H1 (cell line): ENCODE measurements at regions not wholly inside any gene's neighbourhood (a gene's known extent, or its start where the extent isn't known, plus 50 kb on each side); places are given as distances from the start of the nearest gene placed in this dataset.

Experiments used
- CTCF ChIA-PET: fragments of 300-600 bp; sonication (Branson Sonifier 250); formaldehyde crosslinking; loops from one replicate; lab custom pipeline; 2021; ENCODE audit not compliant: partially characterized antibody; lab: Charles Lee
- POLR2A ChIA-PET: fragments of 300-600 bp; sonication (Branson Sonifier 250); formaldehyde crosslinking; loops from one replicate; lab custom pipeline; 2021; ENCODE audit warnings: inconsistent platforms; ENCODE audit not compliant: partially characterized antibody; lab: Charles Lee
- DNase-seq, 2 experiments: peaks; one replicate each; pipeline versions ENCODE4 v3.0.0 to v3.0.0-alpha.2; 2010 to 2022; ENCODE audit warnings: low spot score in 2 of 2, low read depth in 1 of 2, mixed read lengths in 1 of 2
- FAIRE-seq: peaks from 2 replicates; lab custom pipeline; 2011; peaks lifted over from hg19 to GRCh38; lab: Jason Lieb, UNC
- H2AFZ ChIP-seq: 2 replicates; pipeline ENCODE4 v1.8.1; 2012; ENCODE audit warnings: low read length, inconsistent platforms
- H2AK5ac ChIP-seq: 2 replicates; pipeline ENCODE4 v1.6.1; 2013; ENCODE audit warnings: low read depth, low read length
- H2BK120ac ChIP-seq: replicated peaks from 2 replicates; pipeline ENCODE3; 2013; ENCODE audit warnings: low read depth, low read length, inconsistent platforms
- H2BK12ac ChIP-seq: 2 replicates; pipeline ENCODE4 v1.6.1; 2013; ENCODE audit warnings: low read depth, low read length
- H2BK15ac ChIP-seq: 2 replicates; pipeline ENCODE4 v1.6.1; 2013; ENCODE audit warnings: low read length
- H2BK20ac ChIP-seq: 2 replicates; pipeline ENCODE4 v1.6.1; 2013; ENCODE audit warnings: low read length
- H2BK5ac ChIP-seq: 2 replicates; pipeline ENCODE4 v1.6.1; 2013; ENCODE audit warnings: low read depth, low read length
- H3K14ac ChIP-seq: 2 replicates; pipeline ENCODE4 v1.6.1; 2013; ENCODE audit warnings: inconsistent platforms; ENCODE audit not compliant: insufficient read length
- H3K18ac ChIP-seq: 2 replicates; pipeline ENCODE4 v1.6.1; 2013; ENCODE audit warnings: low read length; ENCODE audit errors: extremely low read depth
- H3K23ac ChIP-seq: 2 replicates; pipeline ENCODE4 v1.6.1; 2013; ENCODE audit warnings: inconsistent platforms; ENCODE audit not compliant: insufficient read length
- H3K23me2 ChIP-seq: 2 replicates; pipeline ENCODE4 v1.6.1; 2013; ENCODE audit warnings: low read depth, low read length
- H3K27ac ChIP-seq: 2 replicates; pipeline ENCODE4 v1.6.1; 2011; ENCODE audit warnings: low read depth, low read length, inconsistent platforms
- H3K27me3 ChIP-seq, 4 experiments: replicated peaks in 1 of 4; 1 replicate in 1 of 4; 2 replicates in 3 of 4; pipeline versions ENCODE4 v1.6.1 to v1.8.1; 2011 to 2013; ENCODE audit warnings: low read length in 3 of 4, mild to moderate bottlenecking in 3 of 4, inconsistent platforms in 2 of 4, mixed read lengths in 2 of 4, moderate library complexity in 1 of 4; ENCODE audit not compliant: control insufficient read depth in 3 of 4, insufficient read depth in 3 of 4; ENCODE audit errors: extremely low read depth in 1 of 4
- H3K36me3 ChIP-seq, 4 experiments: 2 replicates each; pipeline versions ENCODE4 v1.6.1 to v1.8.1; 2011 to 2013; ENCODE audit warnings: mild to moderate bottlenecking in 4 of 4, low read length in 3 of 4, moderate library complexity in 2 of 4, control low read depth in 1 of 4, inconsistent platforms in 1 of 4; ENCODE audit not compliant: insufficient read depth in 4 of 4, control insufficient read depth in 2 of 4
- H3K4ac ChIP-seq: replicated peaks from 2 replicates; pipeline ENCODE3; 2013; ENCODE audit warnings: low read length, low read depth, mixed read lengths, inconsistent platforms; ENCODE audit not compliant: insufficient read length
- H3K4me1 ChIP-seq, 4 experiments: replicated peaks in 1 of 4; 1 replicate in 1 of 4; 2 replicates in 3 of 4; pipeline versions ENCODE4 v1.6.1 to v1.8.1; 2011 to 2013; ENCODE audit warnings: low read length in 3 of 4, inconsistent platforms in 2 of 4, mixed read lengths in 1 of 4; ENCODE audit not compliant: insufficient read depth in 4 of 4, control insufficient read depth in 3 of 4
- H3K4me2 ChIP-seq, 2 experiments: 2 replicates each; pipeline versions ENCODE4 v1.6.1 to v1.8.1; 2011 to 2013; ENCODE audit warnings: low read depth in 2 of 2, low read length in 2 of 2, control low read depth in 1 of 2, inconsistent platforms in 1 of 2, mild to moderate bottlenecking in 1 of 2; ENCODE audit not compliant: insufficient read depth in 1 of 2
- H3K4me3 ChIP-seq, 4 experiments: fragments of 200-600, 300-600 bp in 1 of 4; sonication (generic), shearing (Covaris generic), sonication (Bioruptor Twin) in 1 of 4; 2 replicates each; pipeline versions ENCODE4 v1.5.1 to v1.8.1; 2011 to 2016; ENCODE audit warnings: low read length in 4 of 4, low read depth in 3 of 4, control low read depth in 2 of 4, inconsistent platforms in 2 of 4, mild to moderate bottlenecking in 2 of 4, mixed read lengths in 1 of 4, moderate library complexity in 1 of 4; ENCODE audit not compliant: insufficient read depth in 2 of 4; ENCODE audit errors: extremely low read depth in 1 of 4
- H3K56ac ChIP-seq: replicated peaks from 2 replicates; pipeline ENCODE3; 2013; ENCODE audit warnings: low read depth, mild to moderate bottlenecking, mixed read lengths, low read length, inconsistent platforms; ENCODE audit not compliant: insufficient read length
- H3K79me1 ChIP-seq: 2 replicates; pipeline ENCODE4 v1.6.1; 2013; ENCODE audit warnings: low read depth, low read length, control low read depth
- H3K79me2 ChIP-seq, 2 experiments: 2 replicates each; pipeline versions ENCODE4 v1.6.1 to v1.8.1; 2012 to 2013; ENCODE audit warnings: low read length in 2 of 2, mild to moderate bottlenecking in 2 of 2, inconsistent platforms in 1 of 2; ENCODE audit not compliant: insufficient read depth in 2 of 2, control insufficient read depth in 1 of 2
- H3K9ac ChIP-seq, 4 experiments: replicated peaks in 1 of 4; 1 replicate in 1 of 4; 2 replicates in 3 of 4; pipeline versions ENCODE4 v1.6.1 to v1.8.1; 2011 to 2013; ENCODE audit warnings: low read depth in 3 of 4, low read length in 3 of 4, control low read depth in 2 of 4, mild to moderate bottlenecking in 2 of 4, moderate library complexity in 2 of 4, inconsistent platforms in 1 of 4; ENCODE audit errors: extremely low read depth in 1 of 4
- H3K9me3 ChIP-seq, 2 experiments: 2 replicates each; pipeline versions ENCODE4 v1.6.1 to v1.8.1; 2012 to 2013; ENCODE audit warnings: mild to moderate bottlenecking in 2 of 2, moderate library complexity in 2 of 2, control low read depth in 1 of 2, inconsistent platforms in 1 of 2, low read depth in 1 of 2, low read length in 1 of 2, mixed read lengths in 1 of 2; ENCODE audit not compliant: insufficient read depth in 2 of 2
- H4K20me1 ChIP-seq, 2 experiments: replicated peaks in 1 of 2; 2 replicates each; pipeline versions ENCODE3 to v1.8.1; 2011 to 2013; ENCODE audit warnings: inconsistent platforms in 2 of 2, low read length in 2 of 2, mild to moderate bottlenecking in 1 of 2; ENCODE audit not compliant: insufficient read depth in 2 of 2, control insufficient read depth in 1 of 2
- H4K5ac ChIP-seq: 2 replicates; pipeline ENCODE4 v1.6.1; 2013; ENCODE audit warnings: low read length, low read depth, mixed read lengths, inconsistent platforms; ENCODE audit not compliant: insufficient read length
- H4K8ac ChIP-seq: 2 replicates; pipeline ENCODE4 v1.8.0; 2013; ENCODE audit warnings: mild to moderate bottlenecking, moderate library complexity, low read length, inconsistent platforms; ENCODE audit not compliant: insufficient read depth; ENCODE audit errors: extremely low read depth
- H4K91ac ChIP-seq: replicated peaks from 2 replicates; pipeline ENCODE3; 2013; ENCODE audit warnings: low read length, mixed read lengths, inconsistent platforms; ENCODE audit not compliant: insufficient read length
- WGBS, 2 experiments: shearing (Covaris generic) in 1 of 2; methylation state at CpG; one replicate each; pipeline versions ENCODE4 v1.1.6 to v1.1.7; 2013 to 2015; ENCODE audit warnings: low lambda C conversion rate in 2 of 2, mixed read lengths in 2 of 2, inconsistent platforms in 1 of 2, low coverage in 1 of 2, missing lambda C conversion rate in 1 of 2; ENCODE audit not compliant: insufficient replicate concordance in 2 of 2, insufficient coverage in 1 of 2, insufficient read length in 1 of 2; ENCODE audit errors: extremely low coverage in 1 of 2, missing lambda C conversion rate in 1 of 2; 5-methylcytosine and 5-hydroxymethylcytosine counted together
- TF ChIP-seq, protein P1 (sequence below): fragments of 300-600 bp; sonication (generic); IDR thresholded peaks from 2 replicates; pipeline ENCODE4 v1.7.1; 2012; ENCODE audit warnings: low read length, moderate library complexity, mild to moderate bottlenecking, inconsistent platforms; ENCODE audit not compliant: insufficient replicate concordance

DNA sequence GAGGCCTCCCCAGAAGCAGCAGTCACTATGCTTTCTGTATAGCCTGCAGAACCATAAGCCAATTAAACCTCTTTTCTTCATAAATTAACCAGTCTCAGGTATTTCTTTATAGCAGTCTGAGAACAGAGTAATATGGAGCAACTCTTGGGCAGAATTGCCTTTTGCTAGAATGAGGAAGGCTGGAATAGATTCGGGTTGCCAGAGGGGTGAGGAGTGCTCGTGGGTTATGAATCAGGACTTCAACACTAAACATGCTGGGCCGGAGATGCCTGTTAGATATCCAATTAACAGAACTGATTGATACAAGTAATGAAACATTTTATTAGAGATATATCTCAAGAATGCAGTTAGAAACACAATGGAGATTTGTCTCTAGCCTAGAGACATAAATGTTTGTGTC is 140.9 kb upstream of the MAP3K1 start:
- Histone ChIP-seq H2AK5ac (no peak overlapping the region), H3K23ac (no peak overlapping the region), H2BK12ac (no peak overlapping the region), H3K9me3 (no peaks in the 10 kb centered on the region), H3K4me1 (peaks cover 8 to 14% (median 11%) of the 10 kb centered on the region in 4 experiments), H3K79me1 (no peaks in the 10 kb centered on the region), H2BK20ac (no peak overlapping the region), H2BK5ac (no peak overlapping the region), H3K79me2 (no peaks in the 10 kb centered on the region), H3K27me3 (peaks cover 0 to 6% (median 0%) of the 10 kb centered on the region in 4 experiments; a peak in 2 of 7 replicates), H2BK15ac (no peak overlapping the region), H3K14ac (no peak overlapping the region), H4K5ac (no peak overlapping the region), H3K4ac (no peak overlapping the region), H3K56ac (no peak overlapping the region), H2BK120ac (no peak overlapping the region), H4K20me1 (no peaks in the 10 kb centered on the region), H3K9ac (no peak overlapping the region), H3K27ac (no peak overlapping the region), H2AFZ (no peak overlapping the region), H3K18ac (no peak overlapping the region), H3K4me2 (no peak overlapping the region), H3K4me3 (no peak overlapping the region), H4K8ac (no peak overlapping the region), H3K36me3 (no peaks in the 10 kb centered on the region), H4K91ac (no peak overlapping the region), H3K23me2 (no peaks in the 10 kb centered on the region)
- ChIA-PET CTCF (no interaction called here), POLR2A (no interaction called here)
- WGBS, 2 experiments, result 89% methylated on average over 3 of the region's 3 CpGs; no CpG with 5 or more reads in 1 of the 2 experiments
- no peak for FAIRE-seq
- DNase-seq, result no peak
- TF ChIP-seq, protein P1, sequence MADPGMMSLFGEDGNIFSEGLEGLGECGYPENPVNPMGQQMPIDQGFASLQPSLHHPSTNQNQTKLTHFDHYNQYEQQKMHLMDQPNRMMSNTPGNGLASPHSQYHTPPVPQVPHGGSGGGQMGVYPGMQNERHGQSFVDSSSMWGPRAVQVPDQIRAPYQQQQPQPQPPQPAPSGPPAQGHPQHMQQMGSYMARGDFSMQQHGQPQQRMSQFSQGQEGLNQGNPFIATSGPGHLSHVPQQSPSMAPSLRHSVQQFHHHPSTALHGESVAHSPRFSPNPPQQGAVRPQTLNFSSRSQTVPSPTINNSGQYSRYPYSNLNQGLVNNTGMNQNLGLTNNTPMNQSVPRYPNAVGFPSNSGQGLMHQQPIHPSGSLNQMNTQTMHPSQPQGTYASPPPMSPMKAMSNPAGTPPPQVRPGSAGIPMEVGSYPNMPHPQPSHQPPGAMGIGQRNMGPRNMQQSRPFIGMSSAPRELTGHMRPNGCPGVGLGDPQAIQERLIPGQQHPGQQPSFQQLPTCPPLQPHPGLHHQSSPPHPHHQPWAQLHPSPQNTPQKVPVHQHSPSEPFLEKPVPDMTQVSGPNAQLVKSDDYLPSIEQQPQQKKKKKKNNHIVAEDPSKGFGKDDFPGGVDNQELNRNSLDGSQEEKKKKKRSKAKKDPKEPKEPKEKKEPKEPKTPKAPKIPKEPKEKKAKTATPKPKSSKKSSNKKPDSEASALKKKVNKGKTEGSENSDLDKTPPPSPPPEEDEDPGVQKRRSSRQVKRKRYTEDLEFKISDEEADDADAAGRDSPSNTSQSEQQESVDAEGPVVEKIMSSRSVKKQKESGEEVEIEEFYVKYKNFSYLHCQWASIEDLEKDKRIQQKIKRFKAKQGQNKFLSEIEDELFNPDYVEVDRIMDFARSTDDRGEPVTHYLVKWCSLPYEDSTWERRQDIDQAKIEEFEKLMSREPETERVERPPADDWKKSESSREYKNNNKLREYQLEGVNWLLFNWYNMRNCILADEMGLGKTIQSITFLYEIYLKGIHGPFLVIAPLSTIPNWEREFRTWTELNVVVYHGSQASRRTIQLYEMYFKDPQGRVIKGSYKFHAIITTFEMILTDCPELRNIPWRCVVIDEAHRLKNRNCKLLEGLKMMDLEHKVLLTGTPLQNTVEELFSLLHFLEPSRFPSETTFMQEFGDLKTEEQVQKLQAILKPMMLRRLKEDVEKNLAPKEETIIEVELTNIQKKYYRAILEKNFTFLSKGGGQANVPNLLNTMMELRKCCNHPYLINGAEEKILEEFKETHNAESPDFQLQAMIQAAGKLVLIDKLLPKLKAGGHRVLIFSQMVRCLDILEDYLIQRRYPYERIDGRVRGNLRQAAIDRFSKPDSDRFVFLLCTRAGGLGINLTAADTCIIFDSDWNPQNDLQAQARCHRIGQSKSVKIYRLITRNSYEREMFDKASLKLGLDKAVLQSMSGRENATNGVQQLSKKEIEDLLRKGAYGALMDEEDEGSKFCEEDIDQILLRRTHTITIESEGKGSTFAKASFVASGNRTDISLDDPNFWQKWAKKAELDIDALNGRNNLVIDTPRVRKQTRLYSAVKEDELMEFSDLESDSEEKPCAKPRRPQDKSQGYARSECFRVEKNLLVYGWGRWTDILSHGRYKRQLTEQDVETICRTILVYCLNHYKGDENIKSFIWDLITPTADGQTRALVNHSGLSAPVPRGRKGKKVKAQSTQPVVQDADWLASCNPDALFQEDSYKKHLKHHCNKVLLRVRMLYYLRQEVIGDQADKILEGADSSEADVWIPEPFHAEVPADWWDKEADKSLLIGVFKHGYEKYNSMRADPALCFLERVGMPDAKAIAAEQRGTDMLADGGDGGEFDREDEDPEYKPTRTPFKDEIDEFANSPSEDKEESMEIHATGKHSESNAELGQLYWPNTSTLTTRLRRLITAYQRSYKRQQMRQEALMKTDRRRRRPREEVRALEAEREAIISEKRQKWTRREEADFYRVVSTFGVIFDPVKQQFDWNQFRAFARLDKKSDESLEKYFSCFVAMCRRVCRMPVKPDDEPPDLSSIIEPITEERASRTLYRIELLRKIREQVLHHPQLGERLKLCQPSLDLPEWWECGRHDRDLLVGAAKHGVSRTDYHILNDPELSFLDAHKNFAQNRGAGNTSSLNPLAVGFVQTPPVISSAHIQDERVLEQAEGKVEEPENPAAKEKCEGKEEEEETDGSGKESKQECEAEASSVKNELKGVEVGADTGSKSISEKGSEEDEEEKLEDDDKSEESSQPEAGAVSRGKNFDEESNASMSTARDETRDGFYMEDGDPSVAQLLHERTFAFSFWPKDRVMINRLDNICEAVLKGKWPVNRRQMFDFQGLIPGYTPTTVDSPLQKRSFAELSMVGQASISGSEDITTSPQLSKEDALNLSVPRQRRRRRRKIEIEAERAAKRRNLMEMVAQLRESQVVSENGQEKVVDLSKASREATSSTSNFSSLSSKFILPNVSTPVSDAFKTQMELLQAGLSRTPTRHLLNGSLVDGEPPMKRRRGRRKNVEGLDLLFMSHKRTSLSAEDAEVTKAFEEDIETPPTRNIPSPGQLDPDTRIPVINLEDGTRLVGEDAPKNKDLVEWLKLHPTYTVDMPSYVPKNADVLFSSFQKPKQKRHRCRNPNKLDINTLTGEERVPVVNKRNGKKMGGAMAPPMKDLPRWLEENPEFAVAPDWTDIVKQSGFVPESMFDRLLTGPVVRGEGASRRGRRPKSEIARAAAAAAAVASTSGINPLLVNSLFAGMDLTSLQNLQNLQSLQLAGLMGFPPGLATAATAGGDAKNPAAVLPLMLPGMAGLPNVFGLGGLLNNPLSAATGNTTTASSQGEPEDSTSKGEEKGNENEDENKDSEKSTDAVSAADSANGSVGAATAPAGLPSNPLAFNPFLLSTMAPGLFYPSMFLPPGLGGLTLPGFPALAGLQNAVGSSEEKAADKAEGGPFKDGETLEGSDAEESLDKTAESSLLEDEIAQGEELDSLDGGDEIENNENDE, result no peak
